ENCODE measurements at regions not wholly inside any gene's neighbourhood (a gene's known extent, or its start where the extent isn't known, plus 50 kb on each side); places are given as distances from the start of the nearest gene placed in this dataset.

DNA sequence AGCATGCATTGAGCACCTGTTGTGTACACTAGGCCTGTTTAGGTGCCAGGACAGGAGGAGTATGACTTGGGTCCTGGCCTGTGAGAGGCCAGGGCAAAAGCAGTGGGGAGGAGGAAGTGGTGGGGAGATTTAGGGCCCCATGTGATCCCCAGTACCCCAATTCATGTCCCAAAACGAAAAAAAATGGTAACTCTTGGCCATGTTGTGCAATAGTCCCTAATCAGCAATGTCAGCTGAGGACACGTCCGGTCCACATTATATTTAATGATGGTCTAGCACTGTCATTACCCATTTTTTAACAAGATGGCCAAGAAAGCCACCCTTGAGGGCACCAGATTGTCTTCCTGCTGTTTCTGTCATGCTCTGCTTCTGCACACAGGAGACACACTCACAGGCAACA is 142.0 kb upstream of the RET start:
- TF ChIP-seq, protein P1, sequence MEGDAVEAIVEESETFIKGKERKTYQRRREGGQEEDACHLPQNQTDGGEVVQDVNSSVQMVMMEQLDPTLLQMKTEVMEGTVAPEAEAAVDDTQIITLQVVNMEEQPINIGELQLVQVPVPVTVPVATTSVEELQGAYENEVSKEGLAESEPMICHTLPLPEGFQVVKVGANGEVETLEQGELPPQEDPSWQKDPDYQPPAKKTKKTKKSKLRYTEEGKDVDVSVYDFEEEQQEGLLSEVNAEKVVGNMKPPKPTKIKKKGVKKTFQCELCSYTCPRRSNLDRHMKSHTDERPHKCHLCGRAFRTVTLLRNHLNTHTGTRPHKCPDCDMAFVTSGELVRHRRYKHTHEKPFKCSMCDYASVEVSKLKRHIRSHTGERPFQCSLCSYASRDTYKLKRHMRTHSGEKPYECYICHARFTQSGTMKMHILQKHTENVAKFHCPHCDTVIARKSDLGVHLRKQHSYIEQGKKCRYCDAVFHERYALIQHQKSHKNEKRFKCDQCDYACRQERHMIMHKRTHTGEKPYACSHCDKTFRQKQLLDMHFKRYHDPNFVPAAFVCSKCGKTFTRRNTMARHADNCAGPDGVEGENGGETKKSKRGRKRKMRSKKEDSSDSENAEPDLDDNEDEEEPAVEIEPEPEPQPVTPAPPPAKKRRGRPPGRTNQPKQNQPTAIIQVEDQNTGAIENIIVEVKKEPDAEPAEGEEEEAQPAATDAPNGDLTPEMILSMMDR (conservative IDR thresholded peaks at IDR 0.05; ENCODE audit: low read depth, low read length) = no peak
- TF ChIP-seq EZH2 (IDR thresholded peaks at IDR 0.05; ENCODE audit: borderline replicate concordance, low read depth, low read length, poor library complexity, severe bottlenecking) = no peak

Measured in A673 (cell line).